ENCODE measurements at regions not wholly inside any gene's neighbourhood (a gene's known extent, or its start where the extent isn't known, plus 50 kb on each side); places are given as distances from the start of the nearest gene placed in this dataset.

DNA sequence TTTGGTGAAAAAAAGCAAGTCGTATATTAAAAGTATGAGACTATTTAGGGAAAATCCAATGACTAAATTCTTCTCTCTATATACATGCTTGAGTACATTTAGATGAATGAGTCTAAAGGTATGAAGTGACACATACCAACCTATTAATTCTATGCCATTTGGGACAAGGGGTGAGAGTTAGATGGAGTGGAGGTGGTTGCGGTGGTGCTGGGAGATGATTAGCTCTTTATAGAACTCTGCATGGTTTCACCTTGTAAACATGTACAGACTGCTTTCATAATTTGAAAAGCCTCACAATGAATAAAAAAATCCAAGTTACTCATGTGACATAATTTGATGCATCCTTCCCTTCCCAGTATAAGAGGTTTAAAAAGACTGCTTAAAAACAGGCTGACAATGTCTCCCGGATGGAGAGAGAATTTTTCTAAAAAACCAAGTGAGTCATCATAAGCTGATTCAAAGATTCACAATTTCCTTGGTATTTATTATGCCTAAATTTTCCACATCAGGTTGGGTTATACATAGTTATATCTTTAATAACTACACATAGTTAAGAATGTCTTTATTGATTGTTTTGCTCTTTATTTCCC, 572.8 kb downstream of the REEP3 start:
- Histone ChIP-seq H2AFZ (ENCODE audit: low read depth, low read length, severe bottlenecking) (no peak overlapping the region), H3K79me2 (ENCODE audit: insufficient read depth, low read length) (no peaks in the 10 kb centered on the region)

DNA sequence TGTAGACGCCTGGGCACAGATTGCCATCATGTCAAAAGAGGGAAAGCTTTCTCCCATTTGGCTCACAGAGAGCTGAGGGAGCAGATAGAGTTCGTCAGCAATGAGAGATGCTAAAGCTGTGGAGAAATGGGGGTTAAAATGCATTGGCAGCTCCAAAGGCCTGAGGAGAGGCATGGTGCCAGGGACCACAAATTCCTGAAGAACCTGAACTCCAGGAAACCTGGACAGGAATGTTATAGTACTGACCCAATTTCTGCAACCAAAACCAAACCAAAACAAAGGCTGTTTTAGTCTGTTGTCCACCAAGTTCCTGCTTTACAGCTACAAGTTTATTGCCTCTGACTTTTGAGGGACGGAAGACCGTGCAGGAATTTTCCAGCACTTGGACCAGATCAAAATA, 575.7 kb downstream of the REEP3 start:
- Histone ChIP-seq H3K27ac (ENCODE audit: low read depth, low read length) (no peak overlapping the region), H3K36me3 (ENCODE audit: low read length) (no peaks in the 10 kb centered on the region), H2AFZ (ENCODE audit: low read depth, low read length, severe bottlenecking) (no peak overlapping the region), H3K9me2 (replicated peaks; ENCODE audit: insufficient read depth, low read length) (no peaks in the 10 kb centered on the region), H3K27me3 (ENCODE audit: low read length) (no peaks in the 10 kb centered on the region), H3K4me3 (ENCODE audit: insufficient read depth, low read length, poor library complexity, severe bottlenecking) (no peak overlapping the region), H3K79me2 (ENCODE audit: insufficient read depth, low read length) (no peaks in the 10 kb centered on the region), H3F3A (ENCODE audit: insufficient read depth) (no peaks in the 10 kb centered on the region), H4K20me1 (ENCODE audit: low read depth, low read length) (no peaks in the 10 kb centered on the region), H3K9ac (ENCODE audit: low read length) (no peak overlapping the region), H3K9me3 (ENCODE audit: insufficient read depth, low read length) (no peaks in the 10 kb centered on the region), H3K4me2 (ENCODE audit: low read depth, low read length, poor library complexity, severe bottlenecking) (no peak overlapping the region)
- TF ChIP-seq, protein P1, sequence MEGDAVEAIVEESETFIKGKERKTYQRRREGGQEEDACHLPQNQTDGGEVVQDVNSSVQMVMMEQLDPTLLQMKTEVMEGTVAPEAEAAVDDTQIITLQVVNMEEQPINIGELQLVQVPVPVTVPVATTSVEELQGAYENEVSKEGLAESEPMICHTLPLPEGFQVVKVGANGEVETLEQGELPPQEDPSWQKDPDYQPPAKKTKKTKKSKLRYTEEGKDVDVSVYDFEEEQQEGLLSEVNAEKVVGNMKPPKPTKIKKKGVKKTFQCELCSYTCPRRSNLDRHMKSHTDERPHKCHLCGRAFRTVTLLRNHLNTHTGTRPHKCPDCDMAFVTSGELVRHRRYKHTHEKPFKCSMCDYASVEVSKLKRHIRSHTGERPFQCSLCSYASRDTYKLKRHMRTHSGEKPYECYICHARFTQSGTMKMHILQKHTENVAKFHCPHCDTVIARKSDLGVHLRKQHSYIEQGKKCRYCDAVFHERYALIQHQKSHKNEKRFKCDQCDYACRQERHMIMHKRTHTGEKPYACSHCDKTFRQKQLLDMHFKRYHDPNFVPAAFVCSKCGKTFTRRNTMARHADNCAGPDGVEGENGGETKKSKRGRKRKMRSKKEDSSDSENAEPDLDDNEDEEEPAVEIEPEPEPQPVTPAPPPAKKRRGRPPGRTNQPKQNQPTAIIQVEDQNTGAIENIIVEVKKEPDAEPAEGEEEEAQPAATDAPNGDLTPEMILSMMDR (IDR thresholded peaks at IDR 0.05; ENCODE audit: insufficient read depth, low read length, poor library complexity, severe bottlenecking): no peak
- no peak for TF ChIP-seq EZH2phosphoT487 (conservative IDR thresholded peaks at IDR 0.05; ENCODE audit: low read length)

More for the DNA sequence above, 572.8 kb downstream of the REEP3 start:
- Histone ChIP-seq H3K27me3 (ENCODE audit: low read length) (no peaks in the 10 kb centered on the region), H3K9me3 (ENCODE audit: insufficient read depth, low read length) (no peaks in the 10 kb centered on the region), H3K9ac (ENCODE audit: low read length) (no peak overlapping the region), H3K4me2 (ENCODE audit: low read depth, low read length, poor library complexity, severe bottlenecking) (no peak overlapping the region), H4K20me1 (ENCODE audit: low read depth, low read length) (no peaks in the 10 kb centered on the region), H3F3A (ENCODE audit: insufficient read depth) (no peaks in the 10 kb centered on the region), H3K4me3 (ENCODE audit: insufficient read depth, low read length, poor library complexity, severe bottlenecking) (no peak overlapping the region), H3K27ac (ENCODE audit: low read depth, low read length) (no peak overlapping the region), H3K9me2 (replicated peaks; ENCODE audit: insufficient read depth, low read length) (no peaks in the 10 kb centered on the region), H3K36me3 (ENCODE audit: low read length) (no peaks in the 10 kb centered on the region)
- TF ChIP-seq EZH2phosphoT487 (conservative IDR thresholded peaks at IDR 0.05; ENCODE audit: low read length): no peak
- TF ChIP-seq, protein P1 (IDR thresholded peaks at IDR 0.05; ENCODE audit: insufficient read depth, low read length, poor library complexity, severe bottlenecking): no peak

DNA sequence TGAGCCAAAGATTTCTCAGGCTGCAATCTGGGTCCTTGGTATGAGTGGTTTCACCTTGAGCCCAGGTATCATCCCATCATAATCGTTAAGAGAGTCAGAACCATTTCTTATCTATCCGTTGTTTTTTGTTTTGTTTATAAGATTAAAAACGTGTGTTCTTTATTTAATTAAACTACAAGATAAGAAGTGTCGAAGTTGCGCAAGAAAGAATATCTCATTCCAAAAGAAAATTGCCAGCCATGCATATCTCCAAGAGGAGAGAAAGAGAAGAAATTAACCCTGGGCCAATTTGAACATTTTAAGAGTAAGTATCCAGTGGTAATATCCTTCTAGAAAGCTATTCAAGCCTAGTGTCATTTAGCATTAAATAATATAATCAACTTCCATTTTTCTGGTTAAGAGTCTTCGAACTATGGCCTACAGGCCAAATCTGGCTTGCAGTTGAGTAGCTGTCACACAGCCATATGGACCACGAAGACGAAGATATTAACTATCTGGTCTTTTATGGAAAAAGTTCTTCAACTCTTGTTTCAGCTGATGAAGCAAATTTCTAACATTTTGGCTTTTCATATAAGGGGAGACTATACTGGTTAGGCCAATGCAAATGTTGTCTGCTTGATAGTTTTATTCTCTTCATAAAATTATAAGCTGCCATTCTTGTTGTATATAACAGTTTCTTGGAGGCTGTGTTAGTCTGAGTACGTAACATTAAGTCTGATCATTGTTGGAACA, 576.4 kb downstream of the REEP3 start:
- Histone ChIP-seq H3K9me3 (ENCODE audit: insufficient read depth, low read length) (no peaks in the 10 kb centered on the region), H3K36me3 (ENCODE audit: low read length) (no peaks in the 10 kb centered on the region), H3K9ac (ENCODE audit: low read length) (no peak overlapping the region), H4K20me1 (ENCODE audit: low read depth, low read length) (no peaks in the 10 kb centered on the region), H3K79me2 (ENCODE audit: insufficient read depth, low read length) (no peaks in the 10 kb centered on the region), H3K27me3 (ENCODE audit: low read length) (no peaks in the 10 kb centered on the region), H3K9me2 (replicated peaks; ENCODE audit: insufficient read depth, low read length) (no peaks in the 10 kb centered on the region), H3K4me2 (ENCODE audit: low read depth, low read length, poor library complexity, severe bottlenecking) (no peak overlapping the region), H3K4me3 (ENCODE audit: insufficient read depth, low read length, poor library complexity, severe bottlenecking) (no peak overlapping the region), H3F3A (ENCODE audit: insufficient read depth) (no peaks in the 10 kb centered on the region), H2AFZ (ENCODE audit: low read depth, low read length, severe bottlenecking) (no peak overlapping the region), H3K27ac (ENCODE audit: low read depth, low read length) (no peak overlapping the region)
- TF ChIP-seq, protein P1 (IDR thresholded peaks at IDR 0.05; ENCODE audit: insufficient read depth, low read length, poor library complexity, severe bottlenecking): no peak
- TF ChIP-seq EZH2phosphoT487 (conservative IDR thresholded peaks at IDR 0.05; ENCODE audit: low read length): no peak
